ENCODE measurements at regions not wholly inside any gene's neighbourhood (a gene's known extent, or its start where the extent isn't known, plus 50 kb on each side); places are given as distances from the start of the nearest gene placed in this dataset.

GRCh38 chr5:159536646-159537045 lies 206.4 kb upstream of the IL12B start:
- no peak for DNase-seq (ENCODE audit: low read depth)

- DNase-seq (ENCODE audit: low read depth) = no peak
These were observed 209.4 kb upstream of the IL12B start for GRCh38 chr5:159539678-159540077.

DNA sequence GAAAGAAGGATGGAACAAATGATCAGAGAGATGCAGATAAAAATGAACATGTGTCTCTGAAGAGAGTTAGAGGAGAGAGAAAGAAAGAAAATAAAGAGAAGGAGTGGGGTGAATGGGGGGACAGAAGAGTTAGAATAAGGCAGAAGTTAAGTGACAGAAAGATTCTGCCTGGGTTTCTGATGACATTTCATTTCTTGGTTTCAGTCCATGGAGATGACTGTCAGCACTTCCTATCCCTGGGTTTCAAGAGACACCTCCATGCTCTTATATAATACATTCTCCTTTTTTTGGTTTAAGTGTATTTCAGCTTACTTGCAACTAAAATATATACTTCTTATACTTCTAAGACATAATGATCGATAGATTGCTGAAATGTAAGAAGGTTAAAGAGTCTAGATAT lies 213.0 kb upstream of the IL12B start:
- no peak for DNase-seq (ENCODE audit: low read depth)

GRCh38 chr5:159545156-159545555 lies 214.9 kb upstream of the IL12B start:
- no peak for DNase-seq (ENCODE audit: low read depth)

DNA sequence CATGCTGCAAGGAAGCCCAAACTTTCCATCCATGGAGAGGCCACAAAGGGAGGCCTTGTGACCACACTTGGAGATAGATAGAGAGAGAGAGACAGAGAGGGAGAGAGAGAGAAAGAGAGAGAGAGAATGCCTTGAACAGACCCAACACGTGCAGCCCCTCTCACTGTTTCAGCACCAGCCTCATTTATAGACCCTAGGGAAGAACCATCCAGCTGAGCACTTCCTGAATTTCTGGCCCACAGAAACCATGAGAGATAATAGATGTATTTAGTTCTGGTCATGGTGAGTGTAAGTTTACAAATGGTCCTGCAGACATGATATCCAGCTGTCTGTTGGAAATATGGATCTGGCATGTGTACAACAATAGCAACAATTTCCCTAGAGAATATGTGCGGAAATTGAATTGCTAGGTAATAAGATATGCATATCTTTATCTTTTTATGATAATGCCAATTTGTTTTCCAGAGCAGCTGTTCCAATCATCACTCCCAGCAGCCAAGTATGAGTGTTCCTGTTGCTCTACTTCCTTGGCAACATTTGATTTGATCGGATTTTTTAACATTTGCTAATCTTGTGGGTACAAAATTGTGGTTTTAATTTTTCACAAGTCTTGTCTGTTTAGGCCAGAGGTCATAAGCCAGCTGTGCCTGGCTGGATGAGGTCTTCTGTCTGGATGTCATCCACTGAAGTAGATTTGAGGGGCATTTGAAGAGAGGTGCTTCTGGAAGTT lies 217.3 kb upstream of the IL12B start:
- no peak for DNase-seq (ENCODE audit: low read depth)

DNA sequence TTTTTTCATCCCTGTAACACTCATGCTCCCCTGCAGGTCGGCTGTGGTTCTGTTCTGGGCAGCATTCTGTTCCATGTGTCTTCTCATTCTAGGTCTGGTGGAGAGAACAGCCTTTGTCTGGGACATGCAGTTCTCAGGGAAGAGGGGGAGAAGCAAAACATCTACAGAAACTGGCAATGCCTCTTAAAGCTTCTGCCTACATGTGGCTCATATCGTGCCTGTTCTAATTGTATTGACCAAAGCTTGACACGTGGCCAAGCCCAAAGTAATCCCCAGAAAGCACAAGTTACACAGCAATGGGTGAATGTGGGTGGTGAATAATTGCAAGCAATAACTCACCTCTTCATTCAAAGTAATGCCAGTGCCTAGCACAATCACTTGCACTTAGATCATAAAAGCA lies 218.2 kb upstream of the IL12B start:
- no peak for DNase-seq (ENCODE audit: low read depth)

- DNase-seq (ENCODE audit: low read depth) = no peak
These were observed 218.8 kb upstream of the IL12B start for GRCh38 chr5:159549046-159549445.

- DNase-seq (ENCODE audit: low read depth) = peak; percentile 9
These were observed 220.7 kb upstream of the IL12B start for GRCh38 chr5:159550951-159551350.

DNA sequence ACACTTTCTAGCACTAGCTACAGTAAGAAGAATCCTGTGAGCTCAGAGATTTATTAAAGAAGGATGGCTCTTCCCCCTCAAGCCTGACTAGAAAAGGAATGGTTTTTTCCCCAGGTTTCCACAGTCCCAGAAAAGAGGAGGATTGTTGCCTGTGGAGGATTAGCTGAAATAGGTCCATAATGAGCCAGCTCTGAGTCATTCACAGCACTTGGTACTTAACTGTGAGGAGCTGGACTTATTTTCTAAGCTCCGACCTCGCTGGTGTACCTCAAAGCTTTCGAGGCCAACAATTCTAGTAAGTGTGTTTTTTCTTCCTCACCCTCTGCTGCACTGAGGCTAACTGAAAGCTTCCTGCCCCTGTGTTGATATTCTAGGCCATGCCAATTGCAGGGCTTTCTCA lies 222.5 kb upstream of the IL12B start:
- peak; percentile 16 for DNase-seq (ENCODE audit: low read depth)

DNA sequence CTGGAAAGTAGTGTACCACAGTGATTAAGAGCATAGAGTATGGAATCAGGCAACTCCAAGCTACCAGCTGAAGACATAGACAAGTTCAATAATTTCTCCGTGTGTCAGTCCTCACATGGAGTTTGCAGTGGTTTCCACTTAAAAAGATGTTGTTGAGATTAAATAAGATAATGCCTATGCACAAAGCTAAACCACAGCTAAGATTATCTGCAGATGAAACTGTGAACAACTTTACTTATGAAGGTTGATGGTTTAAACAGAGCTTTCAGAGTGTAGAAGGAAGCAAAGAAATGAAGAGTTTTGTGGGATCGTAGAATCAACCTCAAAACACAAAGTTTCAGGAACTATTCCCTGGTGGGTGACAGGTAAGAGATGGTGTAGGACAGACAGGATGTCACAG lies 223.5 kb upstream of the IL12B start:
- no peak for DNase-seq (ENCODE audit: low read depth)

DNA sequence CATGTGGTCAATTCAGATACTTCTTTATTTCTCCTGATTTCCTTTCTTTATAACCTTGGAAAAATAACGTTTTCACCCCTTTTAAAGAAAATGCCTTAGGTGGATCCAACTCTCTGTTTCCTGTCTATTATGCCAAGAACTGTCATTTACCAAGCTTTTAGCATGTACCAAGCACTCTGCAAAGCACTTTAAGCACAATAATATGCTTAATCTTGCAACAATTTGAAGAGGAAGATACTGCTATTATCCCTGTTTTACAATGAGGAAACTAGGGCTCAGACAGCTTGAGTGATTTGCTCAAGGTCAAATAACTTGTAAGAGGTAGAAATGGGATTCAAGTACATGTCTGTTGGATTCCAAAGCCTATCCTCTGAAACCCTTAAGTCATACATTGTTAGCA lies 224.8 kb upstream of the IL12B start:
- DNase-seq (ENCODE audit: low read depth) = no peak

GRCh38 chr5:159559337-159559736 lies 229.1 kb upstream of the IL12B start:
- no peak for DNase-seq (ENCODE audit: low read depth)

DNA sequence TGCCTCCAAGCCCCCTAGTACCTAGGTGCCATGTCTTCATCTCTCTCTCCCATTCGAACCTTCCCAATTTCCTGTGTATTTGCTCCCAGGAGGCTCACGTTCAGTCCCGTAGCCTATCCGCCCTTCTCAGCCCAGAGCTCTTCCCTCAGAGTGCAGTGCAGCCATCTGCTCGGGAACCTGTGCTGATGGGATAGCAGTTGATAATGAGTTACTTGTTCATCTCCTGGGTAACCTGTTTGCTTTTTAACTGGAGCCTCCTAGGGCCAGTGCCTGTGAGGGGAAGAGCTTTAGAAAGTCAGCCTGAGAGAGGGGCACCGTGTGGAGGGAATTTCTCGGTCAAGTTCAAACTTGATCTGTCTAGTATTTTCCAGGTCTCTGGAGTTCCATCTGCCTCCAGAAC lies 229.8 kb upstream of the IL12B start:
- no peak for DNase-seq (ENCODE audit: low read depth)

- DNase-seq (ENCODE audit: low read depth) = no peak
These were observed 233.7 kb upstream of the IL12B start for GRCh38 chr5:159564031-159564430.

DNA sequence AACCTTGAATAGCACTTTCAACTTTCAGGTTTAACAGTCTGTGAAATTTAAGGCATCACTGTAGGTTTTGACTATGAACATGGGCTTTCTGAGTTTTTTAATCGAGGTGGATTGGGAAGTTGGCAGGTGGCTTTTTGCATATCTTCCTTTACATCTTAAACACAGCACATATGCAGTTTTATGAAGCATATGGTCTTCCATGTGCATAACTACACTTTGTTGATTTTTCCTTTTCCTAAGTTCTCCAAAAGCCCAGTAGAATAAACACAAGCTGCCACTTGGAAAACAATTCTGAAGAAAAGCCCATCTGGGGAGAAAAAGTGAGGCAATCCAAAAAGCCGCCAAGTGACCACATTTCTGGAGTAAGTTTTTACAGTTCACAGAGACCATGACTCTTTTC lies 236.5 kb upstream of the IL12B start:
- no peak for DNase-seq (ENCODE audit: low read depth)

DNA sequence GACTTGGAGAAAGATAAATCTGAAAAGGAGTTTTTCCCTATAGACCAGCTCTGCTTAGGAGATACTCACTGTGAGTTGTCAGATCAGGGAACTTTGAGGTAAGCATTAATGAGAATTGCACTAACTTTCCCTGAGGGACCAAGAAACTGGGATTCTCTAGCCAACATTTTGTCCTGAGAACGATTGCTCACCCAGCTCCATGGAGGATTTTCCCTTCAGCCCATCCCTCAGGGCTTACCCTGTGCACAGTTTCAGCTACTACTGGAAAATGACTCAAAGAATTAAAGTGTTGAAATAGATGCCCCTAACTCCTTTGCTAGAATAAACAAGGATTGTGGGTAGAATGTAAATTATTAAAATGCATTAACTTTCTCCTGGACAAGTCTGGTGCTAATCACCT lies 237.2 kb upstream of the IL12B start:
- DNase-seq (ENCODE audit: low read depth) = no peak

GRCh38 chr5:159571501-159572244 lies 241.4 kb upstream of the IL12B start:
- DNase-seq (ENCODE audit: low read depth) = no peak

- DNase-seq (ENCODE audit: low read depth) = no peak
These were observed 246.6 kb upstream of the IL12B start for GRCh38 chr5:159576902-159577301.

GRCh38 chr5:159581502-159582249 lies 251.4 kb upstream of the IL12B start:
- peak; percentile 81 for DNase-seq (ENCODE audit: low read depth)

- DNase-seq (ENCODE audit: low read depth) = no peak
These were observed 252.7 kb upstream of the IL12B start for GRCh38 chr5:159582756-159583541.

DNA sequence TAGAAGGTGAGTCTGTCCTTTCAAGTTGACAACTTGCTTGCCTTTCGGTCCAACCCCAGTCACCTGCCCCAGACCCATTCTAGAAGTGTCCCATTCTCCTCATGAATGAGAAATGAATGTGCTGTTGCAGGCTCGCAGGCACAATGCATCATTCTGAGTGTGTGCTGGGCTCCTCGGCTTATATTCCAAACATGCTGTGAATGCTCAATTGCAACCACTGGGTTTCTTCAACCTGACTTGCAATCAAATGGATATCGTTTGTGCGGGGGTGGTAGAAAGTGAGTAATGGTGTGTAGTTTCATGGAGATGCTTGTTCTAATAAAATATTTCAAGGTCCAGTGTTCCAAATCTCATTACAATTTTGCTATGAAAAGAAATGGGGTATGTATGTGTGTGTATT lies 256.6 kb upstream of the IL12B start:
- no peak for DNase-seq (ENCODE audit: low read depth)

- no peak for DNase-seq (ENCODE audit: low read depth)
These were observed 258.7 kb upstream of the IL12B start for GRCh38 chr5:159588941-159589340.

Measured in fibroblast of the conjunctiva (primary cell).